Naive thymus-derived CD8-positive, alpha-beta T cell (primary cell): ENCODE measurements at regions not wholly inside any gene's neighbourhood (a gene's known extent, or its start where the extent isn't known, plus 50 kb on each side); places are given as distances from the start of the nearest gene placed in this dataset.

Source experiments
- ATAC-seq, 2 donors: fragments of 150-1000 bp; cut with Tn5 transposase in 1 of 2; sonication (Bioruptor Pico), chemical (Tn5 transposase) in 1 of 2; 1 replicate in 1 of 2; 2 replicates in 1 of 2; pipeline ENCODE4 v1.10.0; 2021; ENCODE audit warnings: mild to moderate bottlenecking in 2 of 2, moderate library complexity in 2 of 2
- POLR2A ChIA-PET: fragments of 350-600 bp; sonication (Branson Sonifier 250); formaldehyde crosslinking; loops from one replicate; lab custom pipeline; 2021; ENCODE audit warnings: antibody characterized with exemption; lab: Charles Lee
- DNase-seq, 10 donors: peaks; one replicate each; pipeline versions ENCODE4 v3.0.0 to v3.0.0-alpha.2; 2020 to 2022
- H3K27ac Mint-ChIP-seq, 10 donors: one replicate each; pipeline ENCODE4 v1.8.0; 2020 to 2022; ENCODE audit warnings: mild to moderate bottlenecking in 10 of 10, mixed read lengths in 10 of 10, moderate library complexity in 4 of 10, inconsistent platforms in 1 of 10
- H3K27me3 Mint-ChIP-seq, 5 donors: one replicate each; pipeline ENCODE4 v1.8.0; 2021 to 2022; ENCODE audit warnings: mixed read lengths in 5 of 5
- H3K36me3 Mint-ChIP-seq, 3 donors: one replicate each; pipeline ENCODE4 v1.8.0; 2020 to 2022; ENCODE audit warnings: mixed read lengths in 3 of 3, mild to moderate bottlenecking in 2 of 3, inconsistent platforms in 1 of 3
- H3K4me1 Mint-ChIP-seq, 4 donors: one replicate each; pipeline ENCODE4 v1.8.0; 2021 to 2022; ENCODE audit warnings: mixed read lengths in 4 of 4
- H3K4me3 Mint-ChIP-seq, 10 donors: one replicate each; pipeline ENCODE4 v1.8.0; 2020 to 2022; ENCODE audit warnings: mild to moderate bottlenecking in 10 of 10, mixed read lengths in 10 of 10, moderate library complexity in 6 of 10, inconsistent platforms in 1 of 10
- H3K9me3 Mint-ChIP-seq, 9 donors: one replicate each; pipeline ENCODE4 v1.8.0; 2020 to 2022; ENCODE audit warnings: mixed read lengths in 9 of 9, mild to moderate bottlenecking in 3 of 9, inconsistent platforms in 1 of 9, moderate library complexity in 1 of 9

DNA sequence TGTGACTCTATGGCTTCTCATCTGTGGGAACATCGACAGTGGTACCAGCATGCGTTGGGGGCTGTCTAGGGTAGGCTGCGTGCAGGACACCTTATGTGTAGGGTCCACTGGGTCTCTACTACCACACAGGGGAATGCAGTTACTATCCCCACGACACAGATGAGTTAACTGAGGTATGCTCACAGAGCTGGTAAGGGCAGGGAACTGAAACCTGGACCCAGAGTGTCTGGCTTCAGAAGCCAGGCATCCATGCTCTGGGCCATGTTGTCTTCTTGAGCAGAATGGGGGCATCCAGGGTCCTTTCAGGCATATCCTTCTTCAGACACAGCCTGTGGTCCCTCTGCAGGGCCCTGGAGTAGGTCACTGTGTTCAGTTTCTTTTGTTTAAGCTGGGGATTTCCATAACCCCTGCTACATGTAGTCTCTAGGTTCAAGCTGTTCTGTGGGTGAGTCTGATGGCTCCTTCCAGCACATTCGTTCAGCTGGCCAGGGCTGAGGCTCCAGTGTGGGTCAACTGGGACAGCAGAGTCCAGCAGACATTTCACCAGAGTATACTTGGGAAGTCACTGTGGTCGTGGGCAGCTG is 148.8 kb downstream of the GADD45G start:
- ATAC-seq (no peak), DNase-seq (no peak)
- POLR2A ChIA-PET, result interaction anchor here (1.0 kb wide), 1 partner anchor 10 kb away, joined by 3 read pairs; no protein-coding TSS in a partner anchor
- no peak overlapping the region for H3K27ac Mint-ChIP-seq
- peaks cover 0 to 4% (median 0%) of the 10 kb centered on the region in 3 donors for H3K36me3 Mint-ChIP-seq
- H3K27me3 Mint-ChIP-seq, result peaks cover 0 to 8% (median 0%) of the 10 kb centered on the region in 5 donors
- H3K4me3 Mint-ChIP-seq, result no peak overlapping the region
- peaks cover 0 to 9% (median 0%) of the 10 kb centered on the region in 9 donors for H3K9me3 Mint-ChIP-seq
- H3K4me1 Mint-ChIP-seq, result peaks cover 10 to 20% (median 16%) of the 10 kb centered on the region in 4 donors

DNA sequence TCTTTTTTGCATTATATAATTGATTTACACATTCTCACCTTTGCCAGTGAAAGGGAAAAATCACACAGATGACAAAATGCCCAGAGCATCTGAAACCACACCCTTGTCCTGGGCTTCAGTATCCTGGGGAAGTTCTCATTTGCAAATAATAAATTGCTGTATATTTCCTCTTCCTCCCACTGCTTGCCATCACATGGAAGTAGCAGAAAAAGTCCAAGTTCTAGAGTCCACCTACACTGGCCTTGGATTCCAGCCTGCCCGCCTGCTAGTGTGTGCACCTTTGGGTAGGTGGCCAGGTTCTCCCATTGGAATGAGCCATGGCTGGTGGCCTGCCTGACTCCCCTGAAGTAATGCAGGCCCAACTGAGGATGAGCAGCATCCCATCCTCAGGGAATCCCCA is 149.4 kb downstream of the GADD45G start:
- H3K9me3 Mint-ChIP-seq, result peaks cover 0 to 6% (median 0%) of the 10 kb centered on the region in 9 donors

DNA sequence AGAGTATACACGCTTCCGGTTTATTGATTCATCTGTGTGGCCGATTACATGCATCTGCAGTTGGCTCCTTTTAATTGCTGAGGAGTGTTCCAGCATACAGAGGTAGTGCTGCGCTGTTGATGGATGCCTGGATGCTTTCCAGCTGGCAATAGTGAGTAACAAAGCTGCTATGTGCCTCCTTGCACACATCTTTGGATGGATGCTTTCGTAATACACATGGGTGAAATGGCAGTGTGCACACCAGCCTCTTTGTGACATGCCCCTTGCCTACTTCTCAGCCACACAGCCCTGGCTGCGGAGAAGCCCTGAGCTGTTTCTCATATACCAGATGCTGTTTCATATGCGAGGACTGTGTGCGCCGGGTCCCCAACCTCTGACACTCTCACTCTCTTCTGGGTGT is 151.0 kb downstream of the GADD45G start:
- H3K27me3 Mint-ChIP-seq, result peaks cover 0 to 7% (median 0%) of the 10 kb centered on the region in 5 donors
- POLR2A ChIA-PET, result no interaction called here
- no peak for ATAC-seq
- H3K4me3 Mint-ChIP-seq, result no peak overlapping the region
- peaks cover 3 to 4% (median 4%) of the 10 kb centered on the region in 4 donors for H3K4me1 Mint-ChIP-seq
- H3K27ac Mint-ChIP-seq, result no peak overlapping the region
- H3K36me3 Mint-ChIP-seq, result no peaks in the 10 kb centered on the region
- no peaks in the 10 kb centered on the region for H3K9me3 Mint-ChIP-seq
- no peak for DNase-seq

More for the DNA sequence above, 149.4 kb downstream of the GADD45G start:
- ATAC-seq, result no peak
- POLR2A ChIA-PET, result no interaction called here
- no peak for DNase-seq
- peaks cover 0 to 4% (median 0%) of the 10 kb centered on the region in 3 donors for H3K36me3 Mint-ChIP-seq
- peaks cover 0 to 8% (median 0%) of the 10 kb centered on the region in 5 donors for H3K27me3 Mint-ChIP-seq
- peak overlapping the region in 1 of 10 donors; percentile 34 for H3K27ac Mint-ChIP-seq
- H3K4me1 Mint-ChIP-seq, result peaks cover 8 to 14% (median 11%) of the 10 kb centered on the region in 4 donors
- H3K4me3 Mint-ChIP-seq, result no peak overlapping the region

DNA sequence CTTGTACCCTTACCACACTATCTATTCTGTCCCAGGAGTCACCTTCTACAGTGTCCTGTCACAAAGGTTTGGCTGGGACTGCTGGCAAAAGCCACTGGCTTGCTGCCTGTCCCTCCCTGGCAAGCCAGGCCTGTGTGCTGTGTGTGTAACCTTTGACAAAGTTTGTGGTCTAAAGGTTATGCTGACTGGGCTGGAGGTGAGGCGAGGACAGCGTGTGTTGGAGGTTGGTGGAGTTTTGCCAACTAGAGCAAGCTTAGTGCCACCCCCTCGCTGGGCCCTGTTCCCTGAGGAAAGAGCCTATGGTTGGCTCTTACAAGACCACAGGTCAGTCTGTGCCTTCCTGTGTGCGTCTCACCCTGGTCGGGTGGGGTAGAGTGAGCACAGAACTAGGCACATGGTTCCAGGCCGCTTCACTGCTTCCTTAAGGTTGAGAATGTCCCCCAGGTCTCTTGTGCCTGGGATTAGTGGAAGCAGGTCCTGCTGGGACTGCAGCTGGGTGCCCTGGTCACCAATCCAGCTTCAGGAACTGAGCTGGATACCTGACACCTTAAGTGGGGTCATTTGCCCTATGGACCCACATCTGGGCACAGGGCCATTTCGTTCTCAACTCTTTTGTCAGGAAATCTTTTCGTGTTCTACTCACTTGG is 152.2 kb downstream of the GADD45G start:
- POLR2A ChIA-PET, result no interaction called here
- peaks cover 0 to 9% (median 0%) of the 10 kb centered on the region in 5 donors for H3K27me3 Mint-ChIP-seq

DNA sequence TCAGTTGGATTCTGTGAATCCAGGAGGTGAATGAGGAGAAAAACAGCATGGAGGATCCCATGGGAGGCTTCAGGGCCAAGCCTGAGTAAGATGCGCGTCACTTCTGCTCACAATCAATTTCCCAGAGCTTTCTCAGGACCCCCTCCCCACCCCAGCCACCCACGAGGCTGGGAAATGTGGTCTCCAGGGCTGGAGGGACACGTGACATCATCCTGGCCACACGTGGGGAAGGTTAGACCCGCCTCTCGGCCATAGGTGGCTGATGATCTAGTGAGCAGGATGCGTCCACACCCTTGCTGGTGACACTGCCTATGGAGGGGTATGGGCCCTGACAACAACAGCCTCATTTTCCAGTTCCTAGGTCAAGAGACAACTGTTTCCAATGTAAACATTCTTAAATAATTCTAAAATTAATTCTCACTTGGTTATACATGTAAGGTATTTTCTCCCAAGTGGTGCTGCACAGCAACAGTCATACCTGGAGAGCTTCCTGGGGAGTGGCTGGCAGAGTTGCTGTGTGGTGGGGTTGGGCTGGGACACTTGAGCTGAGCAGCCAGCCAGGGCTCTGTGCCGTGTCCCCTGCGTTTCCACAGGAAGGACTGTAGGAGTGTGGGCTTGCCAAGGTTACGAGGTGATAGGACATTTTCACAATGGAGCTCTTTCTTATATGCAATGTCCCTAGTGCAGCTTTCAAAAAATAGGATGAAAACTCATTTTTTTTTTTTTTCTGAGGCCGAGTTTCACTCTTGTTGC is 153.1 kb downstream of the GADD45G start:
- H3K4me1 Mint-ChIP-seq, result peaks cover 0 to 4% (median 2%) of the 10 kb centered on the region in 4 donors
- no peak overlapping the region for H3K4me3 Mint-ChIP-seq
- no peak for DNase-seq
- H3K9me3 Mint-ChIP-seq, result no peaks in the 10 kb centered on the region
- H3K36me3 Mint-ChIP-seq, result no peaks in the 10 kb centered on the region
- no peak overlapping the region for H3K27ac Mint-ChIP-seq
- ATAC-seq, result no peak
- POLR2A ChIA-PET, result no interaction called here
- H3K27me3 Mint-ChIP-seq, result peaks cover 0 to 9% (median 0%) of the 10 kb centered on the region in 5 donors

More for the DNA sequence above, 152.2 kb downstream of the GADD45G start:
- no peak for DNase-seq
- Mint-ChIP-seq H3K27ac (peak overlapping the region in 1 of 10 donors; percentile 31), H3K4me3 (no peak overlapping the region), H3K9me3 (no peaks in the 10 kb centered on the region), H3K36me3 (no peaks in the 10 kb centered on the region), H3K4me1 (peaks cover 0 to 4% (median 2%) of the 10 kb centered on the region in 4 donors)
- no peak for ATAC-seq

DNA sequence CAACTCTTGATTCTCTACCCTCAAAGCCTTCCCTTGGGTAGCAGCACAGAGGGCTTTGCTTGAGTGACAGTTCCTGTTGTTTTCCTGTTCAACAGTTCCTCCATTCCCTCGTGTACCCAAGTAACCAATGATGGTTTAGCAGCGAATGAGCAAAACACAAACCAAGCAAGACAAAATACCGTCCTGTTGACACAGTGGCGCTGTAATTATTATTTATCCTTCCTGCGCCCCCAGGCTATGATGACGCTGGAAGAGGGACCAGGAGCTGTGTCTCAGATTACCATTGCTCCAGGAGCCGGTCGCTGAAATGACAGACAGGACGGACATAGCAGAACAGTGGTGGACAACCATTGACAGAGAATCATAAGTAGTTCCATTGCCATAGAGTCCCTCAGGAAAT is 154.8 kb downstream of the GADD45G start:
- Mint-ChIP-seq H3K9me3 (no peaks in the 10 kb centered on the region), H3K4me3 (no peak overlapping the region), H3K27ac (no peak overlapping the region), H3K36me3 (no peaks in the 10 kb centered on the region), H3K4me1 (peaks cover 0 to 3% (median 1%) of the 10 kb centered on the region in 4 donors), H3K27me3 (peaks cover 0 to 9% (median 0%) of the 10 kb centered on the region in 5 donors)
- POLR2A ChIA-PET, result no interaction called here
- ATAC-seq (no peak), DNase-seq (no peak)

DNA sequence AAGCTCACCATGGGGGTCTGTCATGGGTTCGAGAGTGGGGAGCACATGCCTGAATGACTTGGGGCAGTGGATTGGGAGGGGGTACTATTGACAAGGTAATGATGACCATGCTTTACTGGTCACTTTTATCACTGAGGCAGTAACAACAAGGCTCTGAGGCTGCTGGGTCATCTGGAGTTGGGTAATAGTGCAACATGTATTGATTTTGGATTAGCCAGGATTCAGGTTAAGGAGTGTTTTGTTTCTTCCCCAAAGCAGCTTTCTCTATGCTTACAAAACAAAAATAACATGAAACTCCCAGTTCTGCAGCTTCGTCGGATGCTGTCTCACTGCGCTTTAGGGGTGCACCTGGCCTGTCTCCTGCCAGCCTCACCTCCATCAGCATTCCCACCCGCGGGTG is 155.3 kb downstream of the GADD45G start:
- Mint-ChIP-seq H3K27me3 (peaks cover 0 to 9% (median 0%) of the 10 kb centered on the region in 5 donors), H3K36me3 (no peaks in the 10 kb centered on the region), H3K27ac (peak overlapping the region in 2 of 10 donors; percentile 18 to 54), H3K4me3 (no peak overlapping the region), H3K9me3 (no peaks in the 10 kb centered on the region), H3K4me1 (peaks cover 0 to 3% (median 1%) of the 10 kb centered on the region in 4 donors)
- DNase-seq (no peak), ATAC-seq (no peak)
- POLR2A ChIA-PET, result no interaction called here

DNA sequence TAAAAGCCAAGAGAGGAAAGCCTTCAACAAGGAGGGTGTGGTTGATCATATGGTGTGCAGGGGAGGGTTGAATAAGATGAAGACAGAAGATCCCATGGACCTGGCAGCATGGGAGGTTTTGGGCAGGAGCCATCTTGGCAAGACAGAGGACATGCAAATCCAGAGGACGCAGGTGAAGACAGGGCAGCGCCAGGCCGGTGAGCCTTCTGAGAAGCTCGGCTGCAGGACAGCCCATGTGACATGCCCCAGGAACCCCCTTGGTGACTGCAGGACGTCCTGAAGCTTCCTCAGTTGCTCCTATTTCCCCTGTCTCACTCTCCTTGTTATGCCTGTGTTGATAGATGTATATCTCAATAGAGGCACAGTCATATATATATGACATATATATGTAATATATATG is 159.4 kb downstream of the GADD45G start:
- Mint-ChIP-seq H3K4me1 (peaks cover 0 to 3% (median 0%) of the 10 kb centered on the region in 4 donors), H3K27ac (no peak overlapping the region)

DNA sequence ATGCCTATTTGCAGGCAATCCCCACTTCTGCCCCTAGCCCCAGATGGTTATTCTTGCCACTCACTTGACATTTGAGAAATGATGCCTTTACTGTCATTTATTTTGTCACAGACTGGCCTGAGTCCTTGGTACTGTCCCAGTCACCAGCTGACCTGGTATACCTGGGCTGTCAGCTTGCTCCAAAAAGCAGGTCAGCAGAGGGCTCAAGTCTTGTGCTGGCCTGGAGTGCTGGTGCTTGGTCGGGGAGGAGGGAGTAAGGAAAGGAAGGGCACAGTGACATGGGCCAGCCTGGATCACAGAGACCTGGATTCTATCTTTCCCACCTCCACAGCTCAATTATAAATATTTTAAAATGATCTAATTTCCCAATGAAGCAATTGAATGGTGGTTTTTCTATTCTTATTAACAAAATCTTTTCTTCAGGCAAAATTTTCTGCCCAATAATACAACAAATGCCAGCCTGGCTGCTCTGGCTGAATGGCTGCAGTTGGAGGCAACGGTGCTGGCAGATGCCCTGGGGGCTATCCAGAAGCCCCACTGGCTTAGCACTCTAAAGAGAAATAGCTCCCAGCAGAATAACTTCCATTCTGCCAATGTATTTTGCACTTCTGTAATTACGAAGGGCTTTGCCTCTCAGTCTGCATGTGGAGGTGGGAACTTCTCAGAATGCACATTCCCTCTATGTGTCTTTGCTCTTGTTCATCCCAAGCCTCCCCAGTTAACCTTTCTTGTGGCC is 160.6 kb downstream of the GADD45G start:
- H3K4me1 Mint-ChIP-seq, result no peaks in the 10 kb centered on the region
- no peak for ATAC-seq
- POLR2A ChIA-PET, result no interaction called here
- H3K27ac Mint-ChIP-seq, result peak overlapping the region in 1 of 10 donors; percentile 23
- H3K9me3 Mint-ChIP-seq, result no peaks in the 10 kb centered on the region
- no peak overlapping the region for H3K4me3 Mint-ChIP-seq
- H3K27me3 Mint-ChIP-seq, result peaks cover 0 to 7% (median 0%) of the 10 kb centered on the region in 5 donors
- no peaks in the 10 kb centered on the region for H3K36me3 Mint-ChIP-seq
- no peak for DNase-seq

More for the DNA sequence above, 159.4 kb downstream of the GADD45G start:
- Mint-ChIP-seq H3K9me3 (no peaks in the 10 kb centered on the region), H3K27me3 (peaks cover 0 to 9% (median 0%) of the 10 kb centered on the region in 5 donors), H3K4me3 (no peak overlapping the region), H3K36me3 (no peaks in the 10 kb centered on the region)
- POLR2A ChIA-PET, result no interaction called here
- ATAC-seq (no peak), DNase-seq (no peak)

DNA sequence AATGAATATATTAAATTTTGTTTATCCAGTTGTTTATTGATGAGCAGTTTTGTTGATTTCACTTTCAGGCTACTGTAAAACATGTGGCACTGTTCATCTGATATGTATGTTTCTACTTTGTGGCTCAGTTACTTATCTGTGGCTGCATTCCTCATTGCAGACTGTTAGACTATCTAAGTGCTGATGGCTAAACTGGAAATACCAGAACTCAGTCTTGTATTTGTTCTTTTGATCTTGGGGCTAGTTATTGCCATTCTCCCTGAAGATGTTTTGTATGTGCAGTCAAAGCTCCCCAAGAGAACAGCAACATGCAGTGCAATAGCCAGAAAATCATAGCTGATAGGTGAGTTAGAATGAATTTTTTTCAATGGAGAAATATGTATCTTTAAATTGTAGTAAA is 162.2 kb downstream of the GADD45G start:
- H3K9me3 Mint-ChIP-seq, result no peaks in the 10 kb centered on the region
- DNase-seq (no peak), ATAC-seq (no peak)
- no peak overlapping the region for H3K27ac Mint-ChIP-seq
- POLR2A ChIA-PET, result no interaction called here
- no peak overlapping the region for H3K4me3 Mint-ChIP-seq
- H3K27me3 Mint-ChIP-seq, result peaks cover 0 to 1% (median 0%) of the 10 kb centered on the region in 5 donors
- H3K4me1 Mint-ChIP-seq, result peaks cover 0 to 4% (median 2%) of the 10 kb centered on the region in 4 donors
- no peaks in the 10 kb centered on the region for H3K36me3 Mint-ChIP-seq

DNA sequence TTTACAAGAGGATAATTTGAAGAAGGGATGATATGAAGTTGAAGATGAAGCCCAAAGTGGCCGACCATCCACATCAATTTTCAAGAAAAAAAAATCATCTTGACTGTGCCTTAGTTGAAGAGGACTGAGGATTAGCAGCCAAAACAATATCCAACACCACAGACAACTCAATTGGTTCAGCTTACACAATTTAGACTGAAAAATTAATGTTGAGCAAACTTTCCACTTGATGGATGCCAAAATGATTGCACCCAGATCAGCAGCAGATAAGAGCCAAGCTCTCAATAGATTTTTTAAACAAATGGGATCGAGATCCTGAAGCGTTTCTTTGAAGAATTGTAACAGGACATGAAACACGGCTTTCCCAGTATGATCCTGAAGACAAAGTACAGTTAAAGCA is 163.2 kb downstream of the GADD45G start:
- H3K4me1 Mint-ChIP-seq, result peaks cover 0 to 4% (median 2%) of the 10 kb centered on the region in 4 donors
- no peak overlapping the region for H3K27ac Mint-ChIP-seq
- POLR2A ChIA-PET, result no interaction called here
- DNase-seq (no peak), ATAC-seq (no peak)
- H3K36me3 Mint-ChIP-seq, result no peaks in the 10 kb centered on the region
- no peaks in the 10 kb centered on the region for H3K9me3 Mint-ChIP-seq
- peaks cover 0 to 3% (median 0%) of the 10 kb centered on the region in 5 donors for H3K27me3 Mint-ChIP-seq
- no peak overlapping the region for H3K4me3 Mint-ChIP-seq

DNA sequence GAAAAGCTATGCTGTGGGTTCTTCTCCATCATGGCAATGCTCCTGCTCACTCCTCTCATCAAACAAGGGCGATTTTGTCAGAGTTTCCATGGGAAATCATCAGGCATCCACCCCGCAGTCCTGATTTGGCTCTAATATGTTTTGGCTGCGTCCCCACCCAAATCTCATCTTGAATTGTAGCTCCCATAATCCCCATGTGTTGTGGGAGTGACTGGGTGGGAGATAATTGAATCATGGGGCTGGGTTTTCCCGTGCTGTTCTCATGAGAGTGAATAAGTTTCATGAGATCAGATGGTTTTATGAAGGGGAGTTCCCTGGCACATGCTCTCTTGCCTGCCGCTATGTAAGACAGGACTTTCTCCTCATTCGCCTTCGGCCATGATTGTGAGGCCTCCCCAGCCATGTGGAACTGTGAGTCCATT is 163.8 kb downstream of the GADD45G start:
- POLR2A ChIA-PET, result no interaction called here
- Mint-ChIP-seq H3K4me1 (peaks cover 0 to 4% (median 2%) of the 10 kb centered on the region in 4 donors), H3K27me3 (peaks cover 0 to 3% (median 0%) of the 10 kb centered on the region in 5 donors), H3K4me3 (no peak overlapping the region), H3K36me3 (no peaks in the 10 kb centered on the region), H3K9me3 (no peaks in the 10 kb centered on the region), H3K27ac (no peak overlapping the region)
- ATAC-seq, result no peak
- DNase-seq, result no peak
